GM12872 (cell line): ENCODE measurements at regions not wholly inside any gene's neighbourhood (a gene's known extent, or its start where the extent isn't known, plus 50 kb on each side); places are given as distances from the start of the nearest gene placed in this dataset.

Experiments used
- TF ChIP-seq, protein P1 (sequence below): IDR thresholded peaks from 3 replicates; pipeline ENCODE4 v1.5.1; 2011; ENCODE audit warnings: low read depth, mild to moderate bottlenecking, low read length, moderate library complexity; ENCODE audit not compliant: insufficient read depth

DNA sequence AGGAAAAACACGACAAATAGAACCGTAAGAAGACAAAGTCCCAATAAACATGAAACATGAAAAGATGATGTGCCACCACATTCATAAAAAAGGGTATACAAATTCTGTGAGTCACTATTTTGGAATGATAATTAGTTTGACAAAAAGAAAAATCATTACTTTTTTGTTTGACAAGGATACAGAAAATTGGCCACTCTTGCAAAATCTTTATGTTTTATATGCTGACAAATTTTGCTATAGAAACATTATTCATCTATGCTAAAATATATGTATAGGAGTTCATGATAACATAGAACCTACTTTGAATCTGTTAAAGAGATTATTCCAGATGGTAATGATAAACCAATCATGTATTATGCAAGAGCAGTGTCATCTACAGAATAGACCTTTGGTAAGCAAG, 1201.0 kb downstream of the FSCB start:
- TF ChIP-seq, protein P1, sequence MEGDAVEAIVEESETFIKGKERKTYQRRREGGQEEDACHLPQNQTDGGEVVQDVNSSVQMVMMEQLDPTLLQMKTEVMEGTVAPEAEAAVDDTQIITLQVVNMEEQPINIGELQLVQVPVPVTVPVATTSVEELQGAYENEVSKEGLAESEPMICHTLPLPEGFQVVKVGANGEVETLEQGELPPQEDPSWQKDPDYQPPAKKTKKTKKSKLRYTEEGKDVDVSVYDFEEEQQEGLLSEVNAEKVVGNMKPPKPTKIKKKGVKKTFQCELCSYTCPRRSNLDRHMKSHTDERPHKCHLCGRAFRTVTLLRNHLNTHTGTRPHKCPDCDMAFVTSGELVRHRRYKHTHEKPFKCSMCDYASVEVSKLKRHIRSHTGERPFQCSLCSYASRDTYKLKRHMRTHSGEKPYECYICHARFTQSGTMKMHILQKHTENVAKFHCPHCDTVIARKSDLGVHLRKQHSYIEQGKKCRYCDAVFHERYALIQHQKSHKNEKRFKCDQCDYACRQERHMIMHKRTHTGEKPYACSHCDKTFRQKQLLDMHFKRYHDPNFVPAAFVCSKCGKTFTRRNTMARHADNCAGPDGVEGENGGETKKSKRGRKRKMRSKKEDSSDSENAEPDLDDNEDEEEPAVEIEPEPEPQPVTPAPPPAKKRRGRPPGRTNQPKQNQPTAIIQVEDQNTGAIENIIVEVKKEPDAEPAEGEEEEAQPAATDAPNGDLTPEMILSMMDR = no peak

DNA sequence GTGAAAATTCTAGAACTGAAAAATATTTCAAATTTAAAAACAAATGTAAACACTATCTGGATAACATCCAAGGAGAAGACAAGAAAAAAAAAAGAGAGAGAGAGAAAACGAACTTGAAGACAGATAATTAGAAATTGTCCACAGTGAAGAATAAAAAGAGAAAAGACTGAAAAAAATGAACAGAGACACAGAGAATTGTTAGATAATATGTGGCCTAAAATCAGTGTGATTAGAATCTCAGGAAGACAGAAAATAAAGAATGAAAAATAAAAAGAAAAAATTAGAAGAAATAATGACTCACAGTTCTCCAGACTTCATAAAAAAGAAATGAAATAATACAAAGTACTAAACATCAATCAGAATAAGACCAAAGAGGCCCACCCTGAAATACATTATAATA, 1209.3 kb downstream of the FSCB start:
- TF ChIP-seq, protein P1 = no peak

DNA sequence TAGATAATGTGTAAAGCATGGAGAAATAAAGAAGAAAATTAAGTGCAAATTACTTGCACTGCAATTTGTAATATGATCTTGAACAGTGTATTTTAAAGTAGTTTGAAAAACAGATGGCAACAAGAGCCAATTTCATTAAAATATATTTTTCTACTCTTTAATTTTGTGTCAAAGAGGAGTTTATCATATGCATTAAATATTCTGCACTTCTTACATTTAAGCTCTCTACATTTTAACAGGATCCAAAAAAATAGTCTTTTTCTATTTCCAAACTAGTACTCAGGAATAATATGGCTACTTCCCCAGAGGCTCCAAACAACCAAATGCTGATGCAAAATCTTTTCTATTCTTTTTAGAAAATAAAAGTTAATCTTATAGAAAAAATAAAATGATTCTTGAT, 1221.5 kb downstream of the FSCB start:
- TF ChIP-seq, protein P1 = no peak

DNA sequence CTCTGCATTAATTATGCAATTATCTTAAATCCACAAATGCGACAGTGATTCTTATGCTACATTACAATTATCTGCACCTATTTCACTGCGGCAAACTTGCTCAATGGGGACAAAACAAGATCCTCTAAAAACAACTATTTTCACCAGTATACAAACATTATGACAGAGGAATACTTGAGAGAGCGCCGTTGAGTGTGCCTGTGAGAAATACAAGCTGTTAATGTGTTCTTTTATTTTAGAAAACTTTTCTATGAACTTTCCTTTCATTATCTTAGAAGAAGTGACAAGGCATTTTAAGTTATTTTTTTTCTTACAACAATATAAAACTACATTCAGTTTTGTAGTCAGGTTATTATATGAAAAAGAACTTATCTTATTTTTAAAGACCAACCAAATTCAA, 1247.0 kb downstream of the FSCB start:
- TF ChIP-seq, protein P1 = no peak

DNA sequence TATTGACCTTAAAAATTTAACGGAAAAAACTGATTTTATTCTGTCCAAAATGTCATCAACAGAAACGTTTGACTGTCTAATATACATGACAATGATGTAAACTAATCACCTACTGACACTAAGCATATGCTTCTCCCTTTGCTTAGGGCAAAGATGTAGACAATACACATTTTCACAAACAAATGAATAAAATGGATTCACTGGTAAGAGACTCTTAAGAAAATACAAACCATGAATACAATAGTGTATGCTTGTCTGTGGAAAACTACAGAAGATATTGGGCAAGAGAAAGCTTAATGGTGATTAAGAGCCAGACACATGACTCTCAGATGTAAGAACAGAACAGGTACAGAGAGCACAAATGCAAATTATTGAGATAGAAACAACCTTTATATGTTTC, 1248.7 kb downstream of the FSCB start:
- TF ChIP-seq, protein P1 = no peak

DNA sequence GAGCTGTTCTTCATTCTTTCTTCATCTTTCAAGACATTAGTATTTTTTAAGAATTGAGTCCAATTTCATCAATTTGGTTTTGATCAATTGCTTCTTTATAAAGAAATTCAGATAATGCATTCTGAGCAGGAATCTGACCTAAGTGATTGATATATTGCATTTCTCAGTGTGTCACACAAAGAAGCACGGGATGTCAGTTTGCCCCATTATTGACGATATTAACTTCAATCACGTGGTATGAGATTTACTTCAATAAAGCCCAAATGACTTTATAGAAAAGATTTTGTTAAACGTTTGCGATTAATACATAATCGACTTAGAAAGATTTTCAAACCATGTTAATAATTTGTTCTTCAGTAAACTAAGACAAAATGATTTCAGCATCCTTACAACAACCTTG, 1254.2 kb downstream of the FSCB start:
- TF ChIP-seq, protein P1 = no peak

DNA sequence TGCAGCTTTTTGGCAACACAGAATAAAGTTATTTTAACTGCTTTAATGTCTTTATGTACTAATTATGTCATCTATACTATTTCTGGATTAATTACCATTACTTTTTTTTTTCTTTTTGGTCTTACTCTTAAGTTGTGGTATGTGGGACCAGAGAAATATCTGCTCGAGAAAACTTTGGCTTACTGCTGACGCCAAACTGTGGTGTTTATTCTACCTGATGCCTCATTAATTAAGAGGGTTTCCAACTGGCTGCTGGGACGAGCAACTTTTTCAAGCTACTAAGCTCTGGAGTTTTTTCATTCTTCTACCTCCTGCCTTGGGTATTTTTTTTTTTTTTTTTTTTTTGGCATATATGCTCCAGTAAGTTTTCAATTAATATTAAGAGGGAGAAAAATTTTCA, 1257.5 kb downstream of the FSCB start:
- TF ChIP-seq, protein P1 = no peak

DNA sequence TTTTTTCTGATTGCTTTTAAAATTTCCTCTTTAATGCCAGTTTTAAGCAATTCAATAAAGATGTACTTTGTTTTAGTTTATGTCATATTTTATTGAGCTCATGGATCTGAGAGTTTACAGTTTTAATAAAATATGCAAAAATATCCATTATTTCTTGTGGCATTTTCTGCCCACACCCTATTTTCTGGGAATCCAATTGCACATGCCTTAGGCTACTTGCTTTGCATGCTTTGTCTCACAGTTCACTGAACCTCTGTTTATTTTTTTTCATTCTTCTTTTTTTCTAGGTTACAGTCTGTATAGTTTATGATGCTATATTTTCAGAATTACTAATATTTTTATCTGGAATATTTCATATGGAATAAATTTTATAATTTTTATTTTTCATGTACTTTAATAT, 1258.0 kb downstream of the FSCB start:
- TF ChIP-seq, protein P1 = no peak
